ENCODE measurements at regions not wholly inside any gene's neighbourhood (a gene's known extent, or its start where the extent isn't known, plus 50 kb on each side); places are given as distances from the start of the nearest gene placed in this dataset.
A peak's percentile ranks its signal among the peaks of the same experiment; 100 is the strongest.

GRCh38 chr9:7704543-7704942 lies 95.0 kb downstream of the DMAC1 start:
- no peak for DNase-seq (ENCODE audit: low read depth in 1 of 2, low spot score in 1 of 2)
- no peak overlapping the region for H3K4me3 ChIP-seq (replicated peaks; ENCODE audit: insufficient read depth, low read length)
- no peak overlapping the region for H3K27ac ChIP-seq (replicated peaks)
- TF ChIP-seq SPI1 (IDR thresholded peaks at IDR 0.05; ENCODE audit: borderline replicate concordance, low read depth), result no peak
- no peak for TF ChIP-seq GABPA (IDR thresholded peaks at IDR 0.05; ENCODE audit: low read depth)
- no peak for TF ChIP-seq REST (IDR thresholded peaks at IDR 0.05; ENCODE audit: insufficient replicate concordance, low read depth)
- no peaks in the 10 kb centered on the region for H3K27me3 ChIP-seq (ENCODE audit: insufficient read depth, poor library complexity, severe bottlenecking)

GRCh38 chr9:7691909-7692308 lies 107.7 kb downstream of the DMAC1 start:
- TF ChIP-seq SPI1 (IDR thresholded peaks at IDR 0.05; ENCODE audit: borderline replicate concordance, low read depth), result peak; percentile 96
- TF ChIP-seq REST (IDR thresholded peaks at IDR 0.05; ENCODE audit: insufficient replicate concordance, low read depth), result no peak
- TF ChIP-seq GABPA (IDR thresholded peaks at IDR 0.05; ENCODE audit: low read depth), result no peak
- H3K4me3 ChIP-seq (replicated peaks; ENCODE audit: insufficient read depth, low read length), result no peak overlapping the region
- peak; percentile 15 to 54 for DNase-seq (ENCODE audit: low read depth in 1 of 2, low spot score in 1 of 2)

GRCh38 chr9:7690014-7690413 lies 109.6 kb downstream of the DMAC1 start:
- TF ChIP-seq REST (IDR thresholded peaks at IDR 0.05; ENCODE audit: insufficient replicate concordance, low read depth) (no peak), POLR2AphosphoS5 (IDR thresholded peaks at IDR 0.05; ENCODE audit: low read depth) (no peak), SPI1 (IDR thresholded peaks at IDR 0.05; ENCODE audit: borderline replicate concordance, low read depth) (no peak), GABPA (IDR thresholded peaks at IDR 0.05; ENCODE audit: low read depth) (no peak), CTCF (IDR thresholded peaks at IDR 0.05; ENCODE audit: insufficient read depth, low read length) (no peak)
- Histone ChIP-seq H3K27me3 (ENCODE audit: insufficient read depth, poor library complexity, severe bottlenecking) (no peaks in the 10 kb centered on the region), H3K27ac (replicated peaks) (no peak overlapping the region), H3K4me3 (replicated peaks; ENCODE audit: insufficient read depth, low read length) (no peak overlapping the region)
- no peak for DNase-seq (ENCODE audit: low read depth in 1 of 2, low spot score in 1 of 2)

More at GRCh38 chr9:7691909-7692308, 107.7 kb downstream of the DMAC1 start:
- Histone ChIP-seq H3K27me3 (ENCODE audit: insufficient read depth, poor library complexity, severe bottlenecking) (no peaks in the 10 kb centered on the region), H3K27ac (replicated peaks) (no peak overlapping the region)

- no peak overlapping the region for H3K4me3 ChIP-seq (replicated peaks; ENCODE audit: insufficient read depth, low read length)
- H3K27ac ChIP-seq (replicated peaks), result no peak overlapping the region
- no peak for TF ChIP-seq GABPA (IDR thresholded peaks at IDR 0.05; ENCODE audit: low read depth)
- TF ChIP-seq CTCF (IDR thresholded peaks at IDR 0.05; ENCODE audit: insufficient read depth, low read length), result no peak
- TF ChIP-seq SPI1 (IDR thresholded peaks at IDR 0.05; ENCODE audit: borderline replicate concordance, low read depth), result no peak
- TF ChIP-seq POLR2AphosphoS5 (IDR thresholded peaks at IDR 0.05; ENCODE audit: low read depth), result no peak
- no peak for TF ChIP-seq REST (IDR thresholded peaks at IDR 0.05; ENCODE audit: insufficient replicate concordance, low read depth)
- no peaks in the 10 kb centered on the region for H3K27me3 ChIP-seq (ENCODE audit: insufficient read depth, poor library complexity, severe bottlenecking)
- DNase-seq (ENCODE audit: low read depth in 1 of 2, low spot score in 1 of 2), result no peak
Observed at GRCh38 chr9:7688626-7689025, 111.0 kb downstream of the DMAC1 start.

Data from HL-60 (cell line).